ENCODE measurements at regions not wholly inside any gene's neighbourhood (a gene's known extent, or its start where the extent isn't known, plus 50 kb on each side); places are given as distances from the start of the nearest gene placed in this dataset.

DNA sequence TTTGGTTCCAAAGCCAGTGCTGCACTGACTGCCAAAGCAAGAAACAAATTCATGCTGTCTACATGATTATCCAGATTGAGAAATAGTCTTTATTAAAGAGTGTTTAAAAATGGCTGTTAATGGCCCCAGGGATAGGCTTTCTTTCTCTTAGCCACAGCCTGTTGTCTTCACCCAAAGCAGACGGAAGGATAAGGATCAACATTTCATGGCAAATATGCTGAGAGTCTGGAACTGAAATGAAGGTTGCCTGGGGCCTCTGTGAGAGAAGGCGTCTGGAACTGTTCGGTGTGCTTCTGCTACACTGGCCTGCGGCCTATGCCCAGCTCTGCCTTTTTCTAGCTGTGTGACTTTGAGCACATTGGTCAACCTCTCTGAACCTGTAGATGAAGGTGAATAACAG, 373.0 kb upstream of the ZFP64 start:
- Histone ChIP-seq H3K36me3 (ENCODE audit: control insufficient read depth, insufficient read depth, low read length) (no peaks in the 10 kb centered on the region), H3K79me2 (ENCODE audit: control insufficient read depth, insufficient read depth, low read length) (no peaks in the 10 kb centered on the region), H3K4me3 (replicated peaks in 1 of 4; ENCODE audit: control extremely low read depth in 1 of 4, insufficient read depth in 1 of 4, low read depth in 3 of 4, low read length in 4 of 4) (no peak overlapping the region), H3K27me3 (ENCODE audit: control insufficient read depth, insufficient read depth, low read length) (no peaks in the 10 kb centered on the region), H2AFZ (ENCODE audit: low read length) (no peak overlapping the region), H4K20me1 (ENCODE audit: control insufficient read depth, extremely low read depth, insufficient read depth, low read length) (no peaks in the 10 kb centered on the region), H3K9me3 (ENCODE audit: control insufficient read depth, insufficient read depth, low read depth, low read length) (no peaks in the 10 kb centered on the region), H3K4me1 (ENCODE audit: control insufficient read depth, extremely low read depth, insufficient read depth, low read length) (no peaks in the 10 kb centered on the region), H3K27ac (ENCODE audit: insufficient read depth, low read length) (no peak overlapping the region), H3K9ac (ENCODE audit: insufficient read depth, low read length) (no peak overlapping the region), H3K4me2 (ENCODE audit: extremely low read depth, insufficient read depth, low read length) (no peak overlapping the region)
- no peak for DNase-seq (ENCODE audit: low read depth in 2 of 2)
- no peak for TF ChIP-seq EZH2 (IDR thresholded peaks at IDR 0.05; ENCODE audit: low read length, missing control alignments)
- TF ChIP-seq, protein P1, sequence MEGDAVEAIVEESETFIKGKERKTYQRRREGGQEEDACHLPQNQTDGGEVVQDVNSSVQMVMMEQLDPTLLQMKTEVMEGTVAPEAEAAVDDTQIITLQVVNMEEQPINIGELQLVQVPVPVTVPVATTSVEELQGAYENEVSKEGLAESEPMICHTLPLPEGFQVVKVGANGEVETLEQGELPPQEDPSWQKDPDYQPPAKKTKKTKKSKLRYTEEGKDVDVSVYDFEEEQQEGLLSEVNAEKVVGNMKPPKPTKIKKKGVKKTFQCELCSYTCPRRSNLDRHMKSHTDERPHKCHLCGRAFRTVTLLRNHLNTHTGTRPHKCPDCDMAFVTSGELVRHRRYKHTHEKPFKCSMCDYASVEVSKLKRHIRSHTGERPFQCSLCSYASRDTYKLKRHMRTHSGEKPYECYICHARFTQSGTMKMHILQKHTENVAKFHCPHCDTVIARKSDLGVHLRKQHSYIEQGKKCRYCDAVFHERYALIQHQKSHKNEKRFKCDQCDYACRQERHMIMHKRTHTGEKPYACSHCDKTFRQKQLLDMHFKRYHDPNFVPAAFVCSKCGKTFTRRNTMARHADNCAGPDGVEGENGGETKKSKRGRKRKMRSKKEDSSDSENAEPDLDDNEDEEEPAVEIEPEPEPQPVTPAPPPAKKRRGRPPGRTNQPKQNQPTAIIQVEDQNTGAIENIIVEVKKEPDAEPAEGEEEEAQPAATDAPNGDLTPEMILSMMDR (conservative IDR thresholded peaks at IDR 0.05 in 1 of 2, IDR thresholded peaks at IDR 0.05 in 1 of 2; ENCODE audit: low read depth in 1 of 2, low read length in 2 of 2) = no peak

DNA sequence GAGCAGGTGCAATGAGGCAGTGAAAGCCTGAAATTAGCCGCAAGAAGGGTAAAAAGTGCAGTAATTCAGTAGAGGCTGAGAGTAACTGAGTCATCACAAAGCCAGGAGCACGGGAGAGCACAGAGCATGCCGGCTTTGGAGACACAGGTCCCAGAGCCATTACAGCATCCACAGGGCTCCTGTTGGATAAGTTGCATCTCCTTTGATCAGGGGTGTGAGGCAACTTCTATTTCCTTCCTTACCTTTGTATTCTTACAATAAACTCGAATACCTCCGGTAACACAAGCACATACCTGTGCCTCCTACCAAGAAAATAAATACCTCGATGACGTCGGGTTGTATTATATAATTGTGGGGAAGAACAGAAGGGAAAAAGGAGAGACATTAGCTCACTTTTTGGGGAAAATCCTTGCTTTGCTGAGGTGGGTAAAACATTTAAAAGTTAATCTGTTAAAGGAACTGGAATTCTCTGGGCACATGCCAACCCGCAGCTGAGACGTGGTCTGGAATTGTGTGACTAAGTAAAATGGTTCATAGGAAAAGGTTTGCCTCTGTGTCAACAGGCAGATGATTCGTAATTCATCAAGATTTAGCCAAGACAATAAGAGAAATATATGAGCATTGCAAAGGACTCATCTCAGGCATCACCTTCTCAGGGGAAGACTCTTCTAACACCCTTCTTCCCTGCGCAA, 360.7 kb upstream of the ZFP64 start:
- Histone ChIP-seq H4K20me1 (ENCODE audit: control insufficient read depth, extremely low read depth, insufficient read depth, low read length) (no peaks in the 10 kb centered on the region), H3K9me3 (ENCODE audit: control insufficient read depth, insufficient read depth, low read depth, low read length) (no peaks in the 10 kb centered on the region), H3K79me2 (ENCODE audit: control insufficient read depth, insufficient read depth, low read length) (no peaks in the 10 kb centered on the region), H3K36me3 (ENCODE audit: control insufficient read depth, insufficient read depth, low read length) (no peaks in the 10 kb centered on the region), H3K4me2 (ENCODE audit: extremely low read depth, insufficient read depth, low read length) (no peak overlapping the region), H3K27ac (ENCODE audit: insufficient read depth, low read length) (no peak overlapping the region), H2AFZ (ENCODE audit: low read length) (no peak overlapping the region), H3K9ac (ENCODE audit: insufficient read depth, low read length) (no peak overlapping the region), H3K27me3 (ENCODE audit: control insufficient read depth, insufficient read depth, low read length) (no peaks in the 10 kb centered on the region), H3K4me1 (ENCODE audit: control insufficient read depth, extremely low read depth, insufficient read depth, low read length) (no peaks in the 10 kb centered on the region), H3K4me3 (replicated peaks in 1 of 4; ENCODE audit: control extremely low read depth in 1 of 4, insufficient read depth in 1 of 4, low read depth in 3 of 4, low read length in 4 of 4) (no peak overlapping the region)
- no peak for TF ChIP-seq EZH2 (IDR thresholded peaks at IDR 0.05; ENCODE audit: low read length, missing control alignments)
- TF ChIP-seq, protein P1 (conservative IDR thresholded peaks at IDR 0.05 in 1 of 2, IDR thresholded peaks at IDR 0.05 in 1 of 2; ENCODE audit: low read depth in 1 of 2, low read length in 2 of 2) = no peak
- peak; percentile 22 to 89 for DNase-seq (ENCODE audit: low read depth in 2 of 2)

DNA sequence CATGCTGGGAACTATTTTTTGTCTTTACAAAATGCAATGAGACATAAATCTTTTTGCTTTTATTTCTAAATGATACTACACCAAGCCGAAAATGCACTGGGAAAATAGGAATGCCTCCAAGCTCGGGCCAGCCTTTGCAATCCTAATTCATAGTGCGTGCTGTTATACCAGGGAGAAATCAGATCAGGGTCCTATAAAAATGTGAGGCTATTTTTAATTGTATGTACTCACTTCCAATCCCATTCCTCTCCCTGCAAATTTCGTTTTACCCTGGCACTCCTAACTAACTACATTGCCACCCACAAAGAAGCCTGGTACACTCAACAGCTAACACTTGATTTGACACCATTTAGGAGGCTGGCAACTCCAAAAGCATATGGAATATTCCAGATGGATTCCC, 350.6 kb upstream of the ZFP64 start:
- H3K4me1 ChIP-seq (ENCODE audit: control insufficient read depth, extremely low read depth, insufficient read depth, low read length) = no peaks in the 10 kb centered on the region
- H3K27ac ChIP-seq (ENCODE audit: insufficient read depth, low read length) = no peak overlapping the region
- no peaks in the 10 kb centered on the region for H3K9me3 ChIP-seq (ENCODE audit: control insufficient read depth, insufficient read depth, low read depth, low read length)
- no peaks in the 10 kb centered on the region for H3K79me2 ChIP-seq (ENCODE audit: control insufficient read depth, insufficient read depth, low read length)
- no peak overlapping the region for H3K9ac ChIP-seq (ENCODE audit: insufficient read depth, low read length)
- no peak overlapping the region for H2AFZ ChIP-seq (ENCODE audit: low read length)
- no peak overlapping the region for H3K4me2 ChIP-seq (ENCODE audit: extremely low read depth, insufficient read depth, low read length)
- no peaks in the 10 kb centered on the region for H3K27me3 ChIP-seq (ENCODE audit: control insufficient read depth, insufficient read depth, low read length)
- TF ChIP-seq, protein P1 (conservative IDR thresholded peaks at IDR 0.05 in 1 of 2, IDR thresholded peaks at IDR 0.05 in 1 of 2; ENCODE audit: low read depth in 1 of 2, low read length in 2 of 2) = no peak
- no peak for TF ChIP-seq EZH2 (IDR thresholded peaks at IDR 0.05; ENCODE audit: low read length, missing control alignments)
- H3K4me3 ChIP-seq (replicated peaks in 1 of 4; ENCODE audit: control extremely low read depth in 1 of 4, insufficient read depth in 1 of 4, low read depth in 3 of 4, low read length in 4 of 4) = no peak overlapping the region
- no peaks in the 10 kb centered on the region for H3K36me3 ChIP-seq (ENCODE audit: control insufficient read depth, insufficient read depth, low read length)
- no peak for DNase-seq (ENCODE audit: low read depth in 2 of 2)
- H4K20me1 ChIP-seq (ENCODE audit: control insufficient read depth, extremely low read depth, insufficient read depth, low read length) = no peaks in the 10 kb centered on the region
